ENCODE measurements at regions not wholly inside any gene's neighbourhood (a gene's known extent, or its start where the extent isn't known, plus 50 kb on each side); places are given as distances from the start of the nearest gene placed in this dataset.

GRCh38 chr17:77320485-77321256 lies 179.9 kb downstream of the SEC14L1 start:
- in situ Hi-C loops (cut with HindIII; ENCODE audit: extremely low pct_ligation_motif_present, low pct_unique_long_range_greater_than_20kb) = no loop called here
- H3K4me2 ChIP-seq (ENCODE audit: low read depth, low read length) = no peak overlapping the region

More at GRCh38 chr17:77320485-77321256, 179.9 kb downstream of the SEC14L1 start:
- Histone ChIP-seq H3K36me3 (replicated peaks in 1 of 2; ENCODE audit: control insufficient read depth in 1 of 2, insufficient read depth in 2 of 2, low read length in 2 of 2) (peaks cover 19 to 43% of the 10 kb centered on the region in 2 experiments), H3K27ac (ENCODE audit: extremely low read length, insufficient read depth, low read length) (no peak overlapping the region), H3K27me3 (ENCODE audit: control insufficient read depth in 1 of 2, insufficient read depth in 2 of 2, low read length in 2 of 2) (no peaks in the 10 kb centered on the region), H3K4me3 (replicated peaks in 1 of 3; ENCODE audit: insufficient read depth in 1 of 3, low read depth in 2 of 3, low read length in 3 of 3) (no peak overlapping the region), H4K20me1 (ENCODE audit: insufficient read depth, low read length) (peaks cover 56% of the 10 kb centered on the region; the same call in 1 of the 2 replicates), H3K4me1 (ENCODE audit: insufficient read depth, low read length) (peaks cover 52% of the 10 kb centered on the region), H3K9me3 (ENCODE audit: low read length) (no peaks in the 10 kb centered on the region), H2AFZ (ENCODE audit: low read length) (no peak overlapping the region), H3K9ac (ENCODE audit: insufficient read depth, low read depth, low read length) (no peak overlapping the region), H3K79me2 (ENCODE audit: insufficient read depth, low read length) (peaks cover 82% of the 10 kb centered on the region)
- ATAC-seq = no peak
- DNase-seq (ENCODE audit: low spot score) = no peak
- intact Hi-C loops (cut with micrococcal nuclease; ENCODE audit: unreplicated experiment) = loop anchor here (5.0 kb wide), 1 partner anchor 33 kb away; no protein-coding TSS in a partner anchor
- FAIRE-seq = no peak
- no TSS peak for BruUV-seq (replicated peaks)
- ChIA-PET POLR2A (interaction anchor here (3.1 to 3.5 kb wide), 2 partner anchors 20 to 34 kb away, joined by 13 to 31 read pairs; no protein-coding TSS in a partner anchor), CTCF (ENCODE audit: low intra/inter-chr PET ratio, low total read pairs) (no interaction called here)
- TF ChIP-seq AGO2 (optimal IDR thresholded peaks at IDR 0.05; ENCODE audit: low read depth, low read length) (peak; percentile 67), ZBTB38 (CRISPR knock-in tag; IDR thresholded peaks at IDR 0.05) (peak; percentile 62; the same call in 1 of the 2 replicates), ELF3 (CRISPR knock-in tag; IDR thresholded peaks at IDR 0.05) (no peak), BCLAF1 (IDR thresholded peaks at IDR 0.05) (no peak)
- TF ChIP-seq, protein P1, sequence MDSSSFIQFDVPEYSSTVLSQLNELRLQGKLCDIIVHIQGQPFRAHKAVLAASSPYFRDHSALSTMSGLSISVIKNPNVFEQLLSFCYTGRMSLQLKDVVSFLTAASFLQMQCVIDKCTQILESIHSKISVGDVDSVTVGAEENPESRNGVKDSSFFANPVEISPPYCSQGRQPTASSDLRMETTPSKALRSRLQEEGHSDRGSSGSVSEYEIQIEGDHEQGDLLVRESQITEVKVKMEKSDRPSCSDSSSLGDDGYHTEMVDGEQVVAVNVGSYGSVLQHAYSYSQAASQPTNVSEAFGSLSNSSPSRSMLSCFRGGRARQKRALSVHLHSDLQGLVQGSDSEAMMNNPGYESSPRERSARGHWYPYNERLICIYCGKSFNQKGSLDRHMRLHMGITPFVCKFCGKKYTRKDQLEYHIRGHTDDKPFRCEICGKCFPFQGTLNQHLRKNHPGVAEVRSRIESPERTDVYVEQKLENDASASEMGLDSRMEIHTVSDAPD (CRISPR knock-in tag; IDR thresholded peaks at IDR 0.05) = no peak
- 98% methylated on average over 26 of the region's 30 CpGs for WGBS (ENCODE audit: low lambda C conversion rate)

All from HepG2 (cell line).